ENCODE measurements at regions not wholly inside any gene's neighbourhood (a gene's known extent, or its start where the extent isn't known, plus 50 kb on each side); places are given as distances from the start of the nearest gene placed in this dataset.
"Not testable (repeated sequence)": the region's sequence is repeated elsewhere in the genome, so short reads cannot be mapped to it uniquely, and the experiment has no call there.

- no peak for DNase-seq
Measured at GRCh38 chr4:155037031-155037430, 171.4 kb upstream of the NPY2R start.

- DNase-seq = no peak
Measured at GRCh38 chr4:155038459-155038858, 170.0 kb upstream of the NPY2R start.

- no peak for DNase-seq
Measured at GRCh38 chr4:155039162-155039561, 169.3 kb upstream of the NPY2R start.

- no peak for DNase-seq
Measured at GRCh38 chr4:155040031-155040430, 168.4 kb upstream of the NPY2R start.

- no peak for DNase-seq
Measured at GRCh38 chr4:155042014-155042413, 166.4 kb upstream of the NPY2R start.

GRCh38 chr4:155044251-155044650, 164.2 kb upstream of the NPY2R start:
- not testable (repeated sequence) for DNase-seq

- DNase-seq = no peak
Measured at GRCh38 chr4:155047755-155048154, 160.7 kb upstream of the NPY2R start.

GRCh38 chr4:155054042-155054441, 154.4 kb upstream of the NPY2R start:
- DNase-seq = not testable (repeated sequence)

GRCh38 chr4:155060419-155060818, 148.0 kb upstream of the NPY2R start:
- DNase-seq = no peak

GRCh38 chr4:155060873-155061272, 147.6 kb upstream of the NPY2R start:
- no peak for DNase-seq

- no peak for DNase-seq
Measured at GRCh38 chr4:155062948-155063347, 145.5 kb upstream of the NPY2R start.

GRCh38 chr4:155064934-155065333, 143.5 kb upstream of the NPY2R start:
- not testable (repeated sequence) for DNase-seq

GRCh38 chr4:155066871-155067270, 141.6 kb upstream of the NPY2R start:
- no peak for DNase-seq

GRCh38 chr4:155071962-155072361, 136.5 kb upstream of the NPY2R start:
- no peak for DNase-seq

GRCh38 chr4:155072417-155072816, 136.0 kb upstream of the NPY2R start:
- no peak for DNase-seq

GRCh38 chr4:155073852-155074251, 134.6 kb upstream of the NPY2R start:
- no peak for DNase-seq

GRCh38 chr4:155076256-155076785, 132.1 kb upstream of the NPY2R start:
- DNase-seq = no peak

GRCh38 chr4:155077452-155078229, 130.8 kb upstream of the NPY2R start:
- DNase-seq = no peak

- peak; percentile 7 for DNase-seq
Measured at GRCh38 chr4:155079871-155080270, 128.6 kb upstream of the NPY2R start.

GRCh38 chr4:155081222-155081621, 127.2 kb upstream of the NPY2R start:
- DNase-seq = no peak

- peak; percentile 2 for DNase-seq
Measured at GRCh38 chr4:155085843-155086530, 122.4 kb upstream of the NPY2R start.

GRCh38 chr4:155094201-155094820, 114.1 kb upstream of the NPY2R start:
- no peak for DNase-seq

GRCh38 chr4:155099231-155099630, 109.2 kb upstream of the NPY2R start:
- DNase-seq = no peak

GRCh38 chr4:155106629-155107028, 101.8 kb upstream of the NPY2R start:
- no peak for DNase-seq
